ENCODE measurements at regions not wholly inside any gene's neighbourhood (a gene's known extent, or its start where the extent isn't known, plus 50 kb on each side); places are given as distances from the start of the nearest gene placed in this dataset.

DNA sequence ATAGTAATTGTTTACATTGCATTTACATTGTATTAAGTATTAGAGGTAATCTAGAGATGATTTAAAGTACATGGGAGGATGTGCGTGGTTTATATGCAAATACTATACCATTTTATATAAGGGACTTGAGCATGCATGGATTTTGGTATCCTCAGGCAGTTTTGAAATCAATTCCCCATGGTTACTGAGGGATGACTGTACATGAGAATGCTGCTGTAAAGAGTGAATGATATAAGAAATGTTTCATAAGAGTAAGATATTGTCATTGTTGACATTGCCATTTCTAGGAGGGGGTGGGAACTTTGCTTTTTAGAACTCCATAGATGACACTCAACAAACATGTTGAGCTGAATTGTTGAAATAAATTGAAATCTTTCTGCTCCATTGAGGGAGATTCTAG is 185.0 kb downstream of the SEMA6A start:
- no peak overlapping the region for H3K27ac ChIP-seq (ENCODE audit: poor library complexity, severe bottlenecking)
- H3K4me3 ChIP-seq (ENCODE audit: severe bottlenecking): no peak overlapping the region
- no peaks in the 10 kb centered on the region for H3K36me3 ChIP-seq (ENCODE audit: low read depth)
- ATAC-seq (ENCODE audit: low read depth): no peak
- no peaks in the 10 kb centered on the region for H3K9me3 ChIP-seq (ENCODE audit: severe bottlenecking)
- DNase-seq (ENCODE audit: low spot score): no peak
- H3K4me1 ChIP-seq (ENCODE audit: insufficient read depth, poor library complexity, severe bottlenecking): no peaks in the 10 kb centered on the region
- no peaks in the 10 kb centered on the region for H3K27me3 ChIP-seq (ENCODE audit: insufficient read depth, poor library complexity, severe bottlenecking)
- TF ChIP-seq, protein P1, sequence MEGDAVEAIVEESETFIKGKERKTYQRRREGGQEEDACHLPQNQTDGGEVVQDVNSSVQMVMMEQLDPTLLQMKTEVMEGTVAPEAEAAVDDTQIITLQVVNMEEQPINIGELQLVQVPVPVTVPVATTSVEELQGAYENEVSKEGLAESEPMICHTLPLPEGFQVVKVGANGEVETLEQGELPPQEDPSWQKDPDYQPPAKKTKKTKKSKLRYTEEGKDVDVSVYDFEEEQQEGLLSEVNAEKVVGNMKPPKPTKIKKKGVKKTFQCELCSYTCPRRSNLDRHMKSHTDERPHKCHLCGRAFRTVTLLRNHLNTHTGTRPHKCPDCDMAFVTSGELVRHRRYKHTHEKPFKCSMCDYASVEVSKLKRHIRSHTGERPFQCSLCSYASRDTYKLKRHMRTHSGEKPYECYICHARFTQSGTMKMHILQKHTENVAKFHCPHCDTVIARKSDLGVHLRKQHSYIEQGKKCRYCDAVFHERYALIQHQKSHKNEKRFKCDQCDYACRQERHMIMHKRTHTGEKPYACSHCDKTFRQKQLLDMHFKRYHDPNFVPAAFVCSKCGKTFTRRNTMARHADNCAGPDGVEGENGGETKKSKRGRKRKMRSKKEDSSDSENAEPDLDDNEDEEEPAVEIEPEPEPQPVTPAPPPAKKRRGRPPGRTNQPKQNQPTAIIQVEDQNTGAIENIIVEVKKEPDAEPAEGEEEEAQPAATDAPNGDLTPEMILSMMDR (IDR thresholded peaks at IDR 0.05; ENCODE audit: poor library complexity, severe bottlenecking): no peak

DNA sequence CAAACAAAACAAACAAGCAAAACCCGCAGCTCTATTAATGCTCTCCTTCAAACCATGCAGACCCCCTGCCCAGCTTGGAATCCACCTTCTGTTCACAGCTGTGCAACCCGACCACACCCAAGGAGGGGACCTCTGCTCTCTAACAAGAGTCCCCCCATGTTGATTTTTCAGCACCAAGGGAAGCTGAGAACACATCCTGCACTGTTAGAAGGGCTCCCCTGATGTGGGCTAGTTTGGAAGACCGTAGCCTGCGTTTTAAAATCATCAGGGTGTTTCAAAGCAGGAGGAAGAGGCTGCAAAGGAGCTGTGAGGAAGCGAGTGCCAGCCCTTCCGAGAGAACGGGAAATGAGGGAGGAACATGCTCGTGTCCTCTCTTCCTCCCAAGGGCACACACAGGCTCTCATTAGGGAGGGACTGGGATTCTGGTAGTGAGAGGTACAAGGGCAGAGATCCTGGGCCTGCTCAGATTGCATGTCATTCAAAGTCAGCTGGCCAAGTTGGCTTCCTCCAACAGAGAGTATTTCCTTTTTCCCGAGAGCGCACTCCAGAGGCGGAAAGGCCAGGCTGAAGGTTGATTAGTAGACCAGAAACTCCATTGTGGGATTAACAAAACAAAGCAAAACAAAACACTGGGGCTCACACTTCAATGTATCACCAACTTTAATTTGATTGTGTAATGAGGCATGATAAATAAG is 185.9 kb downstream of the SEMA6A start:
- no peaks in the 10 kb centered on the region for H3K27me3 ChIP-seq (ENCODE audit: insufficient read depth, poor library complexity, severe bottlenecking)
- DNase-seq (ENCODE audit: low spot score): no peak
- no peak overlapping the region for H3K4me3 ChIP-seq (ENCODE audit: severe bottlenecking)
- H3K27ac ChIP-seq (ENCODE audit: poor library complexity, severe bottlenecking): no peak overlapping the region
- no peaks in the 10 kb centered on the region for H3K9me3 ChIP-seq (ENCODE audit: severe bottlenecking)
- no peaks in the 10 kb centered on the region for H3K4me1 ChIP-seq (ENCODE audit: insufficient read depth, poor library complexity, severe bottlenecking)
- no peaks in the 10 kb centered on the region for H3K36me3 ChIP-seq (ENCODE audit: low read depth)
- no peak for ATAC-seq (ENCODE audit: low read depth)
- TF ChIP-seq, protein P1 (IDR thresholded peaks at IDR 0.05; ENCODE audit: poor library complexity, severe bottlenecking): no peak

DNA sequence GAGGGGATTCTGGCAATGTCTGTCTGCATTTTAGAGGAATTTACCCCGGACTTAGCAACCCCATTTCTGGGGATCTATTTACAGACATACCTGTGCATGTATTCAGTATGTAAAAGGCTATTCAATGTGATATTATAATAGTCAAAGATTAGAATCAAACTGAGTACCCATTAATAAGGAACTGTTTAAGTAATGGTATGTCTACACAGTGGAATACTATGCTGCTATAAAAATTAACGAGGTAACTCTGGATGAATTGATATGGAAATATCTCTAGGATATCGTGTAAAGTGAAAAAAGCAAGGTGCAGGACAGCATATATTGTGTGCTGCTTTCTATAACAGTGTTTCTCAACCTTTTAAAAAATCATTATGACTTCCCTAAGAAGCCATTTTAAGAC is 186.9 kb downstream of the SEMA6A start:
- Histone ChIP-seq H3K9me3 (ENCODE audit: severe bottlenecking) (no peaks in the 10 kb centered on the region), H3K4me3 (ENCODE audit: severe bottlenecking) (no peak overlapping the region), H3K4me1 (ENCODE audit: insufficient read depth, poor library complexity, severe bottlenecking) (no peaks in the 10 kb centered on the region), H3K36me3 (ENCODE audit: low read depth) (no peaks in the 10 kb centered on the region), H3K27me3 (ENCODE audit: insufficient read depth, poor library complexity, severe bottlenecking) (no peaks in the 10 kb centered on the region), H3K27ac (ENCODE audit: poor library complexity, severe bottlenecking) (no peak overlapping the region)
- DNase-seq (ENCODE audit: low spot score): no peak
- TF ChIP-seq, protein P1 (IDR thresholded peaks at IDR 0.05; ENCODE audit: poor library complexity, severe bottlenecking): no peak
- no peak for ATAC-seq (ENCODE audit: low read depth)

DNA sequence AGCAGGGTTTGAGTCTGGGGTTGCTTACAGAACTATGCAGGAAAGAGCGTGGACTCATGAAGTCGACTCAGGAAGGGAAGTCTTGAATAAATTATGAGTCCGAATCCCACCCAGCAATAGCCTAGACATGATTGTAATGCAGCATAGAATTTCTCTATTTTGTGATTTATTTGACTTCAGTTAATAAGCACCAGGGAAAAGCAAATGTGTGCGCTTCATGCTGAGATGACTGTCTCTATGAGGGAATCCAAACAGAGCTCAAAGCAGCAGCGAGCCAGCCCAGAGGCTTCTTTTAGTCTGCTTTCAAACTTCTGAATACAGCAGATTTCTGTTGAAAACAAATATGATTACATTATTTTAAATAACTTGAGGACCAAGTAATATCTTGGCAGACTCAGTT is 188.0 kb downstream of the SEMA6A start:
- no peaks in the 10 kb centered on the region for H3K4me1 ChIP-seq (ENCODE audit: insufficient read depth, poor library complexity, severe bottlenecking)
- no peaks in the 10 kb centered on the region for H3K9me3 ChIP-seq (ENCODE audit: severe bottlenecking)
- no peak overlapping the region for H3K4me3 ChIP-seq (ENCODE audit: severe bottlenecking)
- TF ChIP-seq, protein P1 (IDR thresholded peaks at IDR 0.05; ENCODE audit: poor library complexity, severe bottlenecking): no peak
- H3K27ac ChIP-seq (ENCODE audit: poor library complexity, severe bottlenecking): no peak overlapping the region
- ATAC-seq (ENCODE audit: low read depth) (no peak), DNase-seq (ENCODE audit: low spot score) (no peak)
- H3K36me3 ChIP-seq (ENCODE audit: low read depth): no peaks in the 10 kb centered on the region
- H3K27me3 ChIP-seq (ENCODE audit: insufficient read depth, poor library complexity, severe bottlenecking): no peaks in the 10 kb centered on the region

DNA sequence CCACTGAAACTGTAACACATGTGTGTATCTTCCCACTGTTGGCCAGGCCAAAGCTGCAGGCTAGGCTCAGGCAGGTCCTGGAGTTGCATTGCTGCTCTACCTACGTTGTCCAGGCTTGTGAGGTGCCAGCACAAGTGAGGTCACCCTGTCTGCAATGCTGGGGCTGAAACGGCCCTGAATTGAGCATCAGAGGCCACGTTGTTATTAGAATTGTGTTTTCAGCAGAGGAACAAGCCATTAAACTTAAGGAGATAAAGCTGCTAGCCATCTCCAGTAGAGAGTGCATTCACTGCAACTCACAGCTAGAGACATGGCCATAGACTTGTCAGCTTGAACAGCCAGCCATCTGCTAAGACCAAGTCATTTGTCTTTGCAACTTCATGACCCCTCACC is 191.8 kb downstream of the SEMA6A start:
- TF ChIP-seq, protein P1 (IDR thresholded peaks at IDR 0.05; ENCODE audit: poor library complexity, severe bottlenecking): no peak
- DNase-seq (ENCODE audit: low spot score) (no peak), ATAC-seq (ENCODE audit: low read depth) (peak; percentile 20; the same call in 2 of the 3 replicates)
- no peak overlapping the region for H3K4me3 ChIP-seq (ENCODE audit: severe bottlenecking)
- H3K36me3 ChIP-seq (ENCODE audit: low read depth): no peaks in the 10 kb centered on the region
- no peaks in the 10 kb centered on the region for H3K27me3 ChIP-seq (ENCODE audit: insufficient read depth, poor library complexity, severe bottlenecking)
- H3K9me3 ChIP-seq (ENCODE audit: severe bottlenecking): no peaks in the 10 kb centered on the region
- H3K27ac ChIP-seq (ENCODE audit: poor library complexity, severe bottlenecking): no peak overlapping the region
- H3K4me1 ChIP-seq (ENCODE audit: insufficient read depth, poor library complexity, severe bottlenecking): no peaks in the 10 kb centered on the region

Measured in RWPE2 (cell line).